C1 segment of cervical spinal cord (tissue), 14 donors: ENCODE measurements at regions not wholly inside any gene's neighbourhood (a gene's known extent, or its start where the extent isn't known, plus 50 kb on each side); places are given as distances from the start of the nearest gene placed in this dataset.

Experiments used
- DNase-seq, 14 donors: peaks; one replicate each; lab custom pipeline; 2025; lab: John Stamatoyannopoulos, UW

GRCh38 chr22:22997988-22998387, 72.3 kb upstream of the GNAZ start:
- no peak for DNase-seq

DNA sequence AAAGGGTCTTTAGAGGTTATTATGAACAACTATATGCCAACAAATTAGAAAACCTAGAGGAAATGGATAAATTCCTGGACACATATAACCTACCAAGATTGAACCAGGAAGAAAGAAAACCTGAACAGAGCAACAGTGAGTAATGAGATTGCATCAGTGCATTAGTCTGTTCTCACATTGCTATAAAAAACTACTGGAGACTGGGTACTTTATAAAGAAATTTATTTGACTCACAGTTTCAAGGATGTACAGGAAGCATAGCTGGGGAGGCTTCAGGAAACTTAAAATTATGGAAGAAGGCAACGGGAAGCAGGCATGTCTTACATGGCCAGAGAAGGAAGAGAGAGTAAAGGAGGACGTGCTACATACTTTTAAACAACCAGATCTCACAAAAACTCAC, 70.8 kb upstream of the GNAZ start:
- DNase-seq: no peak

DNA sequence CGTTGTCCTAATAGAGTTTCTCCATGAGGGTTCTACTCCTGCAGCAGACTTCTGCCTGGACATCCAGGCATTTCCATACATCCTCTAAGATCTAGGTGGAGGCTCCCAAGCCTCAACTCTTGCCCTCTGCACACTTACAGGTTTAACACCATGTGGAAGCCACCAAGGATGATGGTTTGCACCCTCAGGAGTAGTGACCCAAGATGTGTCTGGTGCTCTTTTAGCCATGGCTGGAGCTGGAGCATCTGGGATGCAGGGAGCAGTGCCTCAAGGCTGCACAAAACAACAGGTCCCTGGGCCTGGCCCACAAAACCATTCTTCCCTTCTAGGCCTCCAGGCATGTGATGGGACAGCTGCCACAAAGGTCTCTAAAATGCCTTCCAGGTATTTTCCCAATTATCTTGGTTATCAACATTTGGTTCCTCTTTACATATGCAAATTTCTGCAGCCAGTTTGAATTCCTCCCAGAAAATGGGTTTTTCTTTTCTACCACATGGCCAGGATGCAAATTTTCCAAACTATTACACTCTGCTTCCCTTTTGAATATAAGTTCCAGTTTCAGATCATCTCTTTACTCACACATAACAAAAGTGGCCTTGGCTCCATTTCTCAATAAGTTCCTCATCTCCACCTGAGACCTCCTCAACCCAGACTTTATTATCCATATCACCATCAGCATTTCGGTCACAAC, 69.5 kb upstream of the GNAZ start:
- DNase-seq: no peak

DNA sequence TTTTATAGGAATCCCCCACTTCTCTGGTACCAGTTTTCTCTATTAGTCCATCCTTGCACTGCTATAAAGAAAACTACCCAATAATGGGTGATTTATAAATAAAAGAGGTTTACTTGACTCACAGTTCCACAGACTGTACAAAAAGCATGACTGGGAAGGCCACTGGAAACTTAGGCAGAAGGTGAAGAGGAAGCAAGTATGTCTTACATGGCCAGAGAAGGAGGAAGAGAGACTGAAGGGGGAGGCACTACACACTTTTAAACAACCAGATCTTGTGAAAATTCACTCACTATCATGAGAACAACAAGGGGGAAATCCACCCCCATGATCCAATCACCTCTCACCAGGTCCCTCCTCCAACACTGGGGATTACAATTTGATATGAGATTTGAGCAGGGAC, 68.9 kb upstream of the GNAZ start:
- DNase-seq: no peak

DNA sequence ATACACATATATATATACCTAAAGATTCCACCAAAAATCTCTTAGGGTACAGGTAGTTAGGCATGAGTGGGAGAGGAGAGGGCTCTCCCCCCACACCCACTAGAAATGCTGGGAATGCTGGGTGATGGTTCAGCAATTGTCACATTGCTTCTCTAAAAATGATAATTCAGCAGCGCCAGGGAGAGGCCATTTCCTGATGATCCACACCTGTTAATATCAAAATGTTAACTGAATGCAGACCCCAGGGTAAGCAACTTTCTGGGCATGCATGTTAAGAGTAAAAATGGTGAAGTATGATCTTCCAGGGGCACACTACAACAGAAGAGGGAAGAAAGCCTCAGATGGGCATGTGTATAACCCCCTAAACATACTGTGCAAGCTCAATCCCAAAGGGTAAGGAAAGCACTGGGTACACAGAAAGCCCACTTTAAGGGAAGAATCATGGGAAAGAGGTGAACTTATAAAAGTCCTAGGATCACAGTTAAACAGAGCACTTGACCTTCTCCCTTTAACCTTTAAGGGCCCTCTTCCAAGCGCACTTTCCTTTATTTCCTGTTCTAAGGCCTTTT, 67.6 kb upstream of the GNAZ start:
- no peak for DNase-seq

- no peak for DNase-seq
Measured at GRCh38 chr22:23007823-23008222, 62.5 kb upstream of the GNAZ start.

GRCh38 chr22:23008896-23009295, 61.4 kb upstream of the GNAZ start:
- no peak for DNase-seq
